ENCODE measurements at regions not wholly inside any gene's neighbourhood (a gene's known extent, or its start where the extent isn't known, plus 50 kb on each side); places are given as distances from the start of the nearest gene placed in this dataset.

DNA sequence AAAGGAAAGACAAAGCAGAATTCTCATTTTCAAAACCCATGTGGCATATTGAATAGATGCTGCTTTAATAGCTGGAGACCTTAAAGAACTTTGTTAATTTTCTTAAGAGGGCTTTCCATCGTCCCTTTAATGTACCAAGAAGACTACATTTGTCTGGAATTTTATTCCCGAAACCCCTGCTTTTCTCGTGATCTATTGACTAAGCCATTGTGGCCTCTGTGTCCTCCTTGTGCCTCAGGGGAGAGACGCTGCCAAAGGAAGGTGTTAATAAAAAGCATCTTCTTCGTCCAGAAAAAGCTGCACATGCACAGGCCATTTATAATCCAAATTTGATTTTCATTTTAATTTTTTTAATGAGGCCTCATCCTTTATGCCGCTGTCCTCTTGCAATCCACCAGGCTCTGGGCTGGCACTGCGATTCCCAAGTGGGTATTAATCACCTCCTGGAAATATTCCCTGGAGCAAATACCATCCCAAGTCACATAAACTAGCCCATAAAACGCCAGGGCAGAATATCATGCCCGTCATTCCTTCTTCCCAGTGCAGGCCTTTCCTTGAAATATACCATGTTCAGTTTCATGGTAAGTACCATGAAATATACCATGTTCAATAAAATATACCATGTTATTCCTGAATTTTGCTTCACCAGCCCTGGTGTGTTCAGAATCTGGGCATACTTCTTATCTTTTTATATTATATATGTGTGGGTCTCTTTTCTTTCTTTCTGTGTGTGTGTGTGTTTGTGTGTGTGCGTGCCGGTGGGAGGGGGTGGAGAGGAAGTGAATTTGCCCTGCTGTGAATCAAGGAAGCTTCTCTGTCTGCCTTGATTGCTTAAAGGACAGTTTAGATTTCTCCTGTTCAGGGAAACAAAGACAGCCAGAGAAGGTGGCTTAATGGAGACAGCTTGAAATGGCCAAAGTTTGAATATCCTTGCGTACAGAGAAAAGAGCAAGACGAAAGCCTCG is 147.6 kb downstream of the PHETA1 start:
- no peak for DNase-seq

GRCh38 chr12:111220363-111220762 is 148.5 kb downstream of the PHETA1 start:
- DNase-seq, result no peak

DNA sequence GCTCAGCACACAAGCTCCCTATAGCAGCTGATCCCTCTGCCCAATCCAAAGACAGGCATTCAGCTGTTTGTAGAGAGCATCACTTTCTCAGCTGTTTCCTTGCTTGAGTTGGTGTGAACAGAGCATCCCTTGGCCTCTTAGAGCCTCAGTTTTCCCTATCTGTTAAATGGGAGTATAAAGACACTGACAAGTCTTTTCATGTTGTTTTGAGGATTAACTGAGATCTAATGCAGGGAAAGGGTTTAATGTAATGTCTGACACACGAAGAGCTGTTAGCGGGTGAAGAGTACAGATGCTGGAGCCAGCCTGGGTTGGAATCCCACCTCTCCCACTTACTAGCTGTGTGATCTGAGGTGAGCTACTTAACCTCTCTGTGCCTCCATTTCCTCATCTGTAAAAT is 149.5 kb downstream of the PHETA1 start:
- no peak for DNase-seq

DNA sequence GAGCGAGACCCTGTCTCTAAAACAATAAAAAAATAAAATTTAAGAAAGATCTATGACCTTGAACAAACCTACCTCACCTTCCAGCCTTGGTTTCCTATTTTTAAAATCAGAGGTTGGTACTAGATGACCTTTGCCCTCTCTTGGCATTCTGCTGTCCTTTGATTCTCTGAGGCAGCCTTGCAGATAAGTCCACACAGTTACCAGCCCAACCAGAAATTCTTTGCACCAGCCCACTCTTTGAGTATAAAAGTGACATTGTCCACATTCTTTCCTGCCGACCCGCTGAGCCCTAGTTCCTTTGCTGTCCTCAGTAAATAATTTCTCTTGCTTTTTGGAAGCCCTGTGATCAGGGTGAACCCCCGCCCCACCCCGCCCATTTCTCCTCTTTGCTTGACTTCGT is 150.4 kb downstream of the PHETA1 start:
- no peak for DNase-seq

DNA sequence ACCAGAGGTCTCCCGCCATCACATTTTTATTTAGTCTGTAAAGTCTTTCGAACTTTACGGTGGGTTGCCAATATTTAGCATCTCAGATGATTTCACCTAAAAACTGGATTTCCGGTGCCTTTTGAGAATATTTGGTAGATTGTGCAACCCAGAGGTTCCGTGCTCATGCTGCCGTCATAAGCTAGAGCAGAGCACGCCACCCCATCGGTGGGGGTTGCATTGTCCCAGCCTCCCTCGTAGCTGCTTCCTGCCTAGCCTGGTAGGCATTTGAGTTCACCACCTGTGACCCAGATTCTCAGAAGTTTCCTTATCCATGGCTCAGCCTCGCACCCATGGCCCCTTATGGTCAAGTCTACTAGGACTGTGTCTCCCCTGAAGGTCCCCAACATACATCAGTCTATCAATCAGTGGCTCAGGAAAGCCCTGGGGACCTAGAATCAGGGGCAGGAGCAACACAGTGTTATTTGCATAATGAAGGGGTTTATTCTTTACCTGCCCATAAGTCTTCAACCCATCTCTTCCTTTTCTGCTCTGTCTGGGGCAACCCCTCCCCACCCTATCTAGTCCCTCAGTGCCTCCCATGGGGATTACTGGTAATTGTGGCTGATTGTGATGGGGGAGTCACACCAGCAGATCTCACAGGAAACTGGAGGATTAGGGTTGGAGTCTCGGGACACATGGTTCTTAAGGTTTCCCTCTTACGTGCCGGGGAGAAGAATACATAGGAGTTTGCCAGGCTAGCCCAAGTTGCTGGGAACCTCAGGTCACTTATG is 152.3 kb downstream of the PHETA1 start:
- no peak for DNase-seq

DNA sequence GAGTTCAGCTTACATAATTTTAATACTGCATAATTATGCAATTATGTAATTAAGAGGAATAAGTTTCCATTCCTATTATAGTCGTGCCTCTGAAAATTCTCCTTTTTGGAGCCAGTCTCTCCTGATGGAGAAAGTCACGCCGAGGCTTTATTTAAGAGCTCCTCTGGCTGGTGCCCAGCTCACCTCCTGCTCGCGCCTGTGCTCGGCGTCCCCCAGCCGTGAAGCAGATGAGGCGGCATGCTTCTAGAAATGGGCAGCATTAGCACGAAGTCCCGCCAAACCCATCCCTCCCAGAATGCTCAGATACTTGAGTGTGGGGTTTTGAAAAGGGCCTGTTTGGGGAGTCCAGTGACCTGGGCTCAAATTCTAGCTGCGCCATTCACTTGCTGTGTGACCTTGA is 153.0 kb downstream of the PHETA1 start:
- DNase-seq, result no peak

- DNase-seq, result no peak
Measured at GRCh38 chr12:111214401-111214800, 154.5 kb downstream of the PHETA1 start.

DNA sequence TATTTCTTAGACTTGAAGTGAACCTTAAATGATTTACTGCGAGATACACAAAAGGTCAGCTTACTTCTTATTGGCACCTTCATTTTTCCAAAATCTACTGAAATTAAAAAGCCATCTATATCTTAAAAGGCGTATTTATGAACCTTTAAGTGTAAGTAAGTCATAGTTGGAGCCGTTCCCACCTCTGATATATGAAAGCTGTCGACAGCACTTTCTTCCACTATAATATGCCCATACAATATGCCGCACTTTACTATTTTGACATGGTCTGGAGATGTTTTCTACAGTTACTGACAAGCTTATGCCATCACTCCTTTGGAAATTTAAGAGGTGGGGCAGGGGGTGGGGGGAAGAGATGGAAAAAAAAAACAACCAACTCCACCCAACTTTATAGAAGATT is 155.3 kb downstream of the PHETA1 start:
- DNase-seq, result no peak

GRCh38 chr12:111212814-111213456 is 156.0 kb downstream of the PHETA1 start:
- no peak for DNase-seq

DNA sequence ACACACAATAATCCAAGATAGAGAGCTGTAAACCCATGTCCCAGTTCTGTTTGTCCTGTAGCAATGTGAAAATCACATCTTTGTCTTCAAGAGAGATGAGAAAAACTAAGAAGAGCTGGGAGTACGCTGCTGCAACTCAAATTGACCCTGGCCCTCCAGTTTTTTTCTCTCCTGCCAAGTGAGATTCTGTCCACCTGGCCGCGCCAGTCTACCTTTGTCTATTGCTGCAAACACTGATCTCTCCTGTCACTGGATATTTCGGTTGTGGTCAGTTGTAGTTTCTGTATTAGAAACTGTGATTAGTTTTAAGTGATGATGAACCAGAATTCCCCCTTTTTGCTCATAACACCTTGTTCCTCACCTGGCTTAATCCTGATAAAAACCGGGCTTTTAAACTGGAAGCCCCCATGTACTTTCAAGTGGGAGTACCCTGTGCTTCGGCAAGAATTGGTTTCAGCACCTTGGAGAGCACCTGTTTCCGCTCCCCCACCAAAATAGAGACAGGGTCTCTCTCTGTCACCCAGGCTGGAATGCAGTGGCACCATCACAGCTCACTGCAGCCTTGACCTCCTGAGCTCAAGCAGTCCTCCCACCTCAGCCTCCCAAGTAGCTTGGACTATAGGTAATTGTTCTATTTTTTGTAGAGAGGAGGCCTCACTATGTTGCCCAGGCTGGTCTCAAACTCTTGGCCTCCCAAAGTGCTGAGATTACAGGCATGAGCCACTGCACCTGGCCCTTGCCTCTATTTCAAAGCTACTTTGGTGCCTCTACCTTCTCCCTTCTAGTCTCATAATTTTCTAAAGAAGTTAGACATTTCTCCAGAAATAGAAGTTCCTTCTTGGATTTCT is 156.8 kb downstream of the PHETA1 start:
- DNase-seq, result no peak

DNA sequence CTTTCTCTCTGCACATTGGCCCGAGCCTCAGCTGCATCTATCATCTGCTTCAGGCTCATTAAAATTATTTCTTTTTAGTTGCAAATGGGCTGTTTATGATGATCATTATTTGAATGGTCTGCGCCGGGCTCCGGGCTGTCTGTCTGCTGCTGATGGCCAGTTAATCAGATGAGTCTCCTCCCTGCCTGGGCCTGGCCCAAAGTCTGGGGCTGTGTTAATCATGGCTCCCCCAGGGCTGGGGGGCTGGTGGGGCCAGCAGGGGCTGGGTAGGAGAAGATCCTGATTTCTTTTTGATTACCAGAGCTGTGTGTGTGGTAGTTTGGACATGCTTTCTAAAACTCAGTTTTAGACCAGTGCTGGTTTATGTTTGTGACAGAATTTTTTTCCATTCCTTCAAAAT is 159.1 kb downstream of the PHETA1 start:
- no peak for DNase-seq

- DNase-seq, result no peak
Measured at GRCh38 chr12:111207761-111208160, 161.1 kb downstream of the PHETA1 start.

DNA sequence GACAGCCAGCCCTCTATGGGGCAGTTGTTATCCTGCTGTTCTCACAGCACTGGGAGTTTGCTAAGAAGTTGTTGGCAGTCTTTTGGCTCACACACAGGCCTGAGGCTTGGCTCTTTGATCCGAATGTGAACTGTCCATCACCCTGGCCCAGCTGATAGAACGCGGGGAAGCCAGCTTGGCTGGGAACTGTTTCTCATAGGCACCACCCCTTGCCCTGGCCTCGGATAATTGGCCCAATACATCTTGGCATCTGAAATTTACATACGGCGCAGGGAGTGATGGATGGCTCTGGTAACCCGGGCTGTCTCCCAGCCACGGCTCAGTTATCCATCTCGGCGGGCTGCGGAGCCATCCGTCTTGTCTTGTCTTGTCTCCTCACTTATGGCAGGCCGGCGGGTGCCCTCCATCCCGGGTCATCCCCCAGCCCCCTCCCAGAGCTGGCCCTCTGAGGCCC is 164.1 kb downstream of the PHETA1 start:
- DNase-seq, result no peak

DNA sequence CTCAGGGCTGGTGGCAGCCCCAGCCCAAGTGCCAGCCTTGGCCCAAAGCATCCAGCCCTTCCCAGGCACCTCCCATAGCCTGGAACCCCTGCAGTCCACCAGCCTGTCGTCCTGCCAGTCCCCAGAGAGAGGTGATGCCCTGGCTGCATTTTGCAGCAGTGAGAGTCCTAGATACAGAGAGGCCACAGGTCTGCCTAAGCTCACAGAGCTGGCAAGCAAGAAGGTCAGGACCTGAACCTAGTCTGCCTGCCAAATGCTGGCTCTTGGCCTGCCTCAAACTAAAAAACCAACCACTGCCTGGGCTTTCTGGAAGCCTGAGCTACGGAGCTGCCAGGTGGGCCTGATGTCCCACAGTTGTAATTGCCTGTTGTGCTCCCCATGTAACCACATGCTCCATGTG is 164.9 kb downstream of the PHETA1 start:
- no peak for DNase-seq

DNA sequence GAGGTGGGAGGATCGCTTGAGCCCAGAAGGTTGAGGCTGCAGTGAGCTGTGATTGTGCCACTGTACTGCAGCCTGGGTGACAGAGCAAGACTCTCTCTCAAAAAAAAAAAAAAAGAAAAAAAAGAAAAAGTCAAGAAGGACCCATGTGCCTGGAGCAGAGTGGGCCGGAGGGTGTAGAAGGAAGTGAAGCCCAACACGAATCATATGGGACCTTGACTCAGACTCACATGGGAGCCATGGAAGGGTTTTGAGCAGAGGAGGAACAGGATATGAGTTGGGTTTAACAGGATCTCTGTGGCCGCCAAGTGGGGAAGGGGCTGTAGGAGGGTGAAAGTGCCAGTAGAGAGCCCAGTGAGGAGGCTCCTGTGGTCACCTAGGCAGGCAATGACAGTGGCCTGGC is 165.4 kb downstream of the PHETA1 start:
- DNase-seq, result no peak

GRCh38 chr12:111202237-111202915 is 166.5 kb downstream of the PHETA1 start:
- DNase-seq, result no peak

DNA sequence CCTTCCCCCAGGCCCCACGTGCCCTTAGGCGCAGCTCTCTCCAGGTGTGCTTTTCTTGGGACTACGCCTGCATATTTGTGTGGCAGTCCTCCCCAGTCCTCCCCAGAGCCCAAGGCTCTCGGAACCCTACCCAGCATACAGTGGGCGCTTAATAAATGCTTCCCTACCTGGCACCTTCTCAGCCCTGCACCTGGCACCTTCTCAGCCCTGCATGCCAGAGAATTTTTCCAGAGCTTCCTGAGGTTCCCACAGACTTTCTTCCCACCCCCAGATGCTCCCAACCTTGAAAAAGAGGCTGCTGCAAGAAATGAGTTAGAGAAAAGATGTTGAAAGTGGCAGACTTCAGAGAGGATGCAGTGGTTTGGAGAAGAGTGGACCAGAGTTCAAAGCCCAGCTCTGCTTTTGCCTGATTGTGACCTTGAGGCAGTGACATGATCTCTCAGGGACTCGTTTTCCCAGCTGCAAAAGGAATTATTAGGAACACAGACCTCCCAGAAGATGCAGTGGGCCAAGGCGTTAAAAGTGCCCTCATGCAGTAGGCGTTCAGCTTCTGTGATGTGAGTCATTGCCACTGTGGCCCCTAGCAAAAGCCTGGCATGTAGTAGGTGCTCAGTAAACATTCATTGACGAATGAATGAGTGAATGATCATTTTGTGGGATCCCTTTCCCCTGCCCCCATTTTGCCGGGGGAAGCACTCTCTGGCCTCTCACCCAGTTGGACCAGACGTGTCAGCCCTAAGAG is 167.2 kb downstream of the PHETA1 start:
- DNase-seq, result no peak

DNA sequence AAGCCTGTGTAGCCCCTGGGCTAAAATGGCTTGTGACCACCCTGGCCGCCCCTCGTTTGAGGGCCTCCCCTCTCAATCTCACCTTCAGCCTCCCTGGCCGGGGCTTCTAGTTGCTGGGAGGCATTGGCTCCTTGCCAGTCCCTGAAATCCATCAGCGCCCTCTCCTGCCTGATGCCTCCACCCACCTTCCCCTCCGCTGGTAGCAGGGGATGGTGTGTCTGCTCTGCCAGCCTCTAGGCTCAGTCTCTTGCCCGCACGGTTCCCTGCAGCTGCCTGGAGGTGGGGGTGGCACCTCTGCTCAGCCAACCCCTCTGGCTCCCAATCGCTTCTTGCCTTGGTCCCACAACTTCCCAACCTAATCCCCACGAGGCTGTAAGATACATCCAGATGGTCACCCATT is 167.9 kb downstream of the PHETA1 start:
- no peak for DNase-seq

- no peak for DNase-seq
Measured at GRCh38 chr12:111197376-111197944, 171.4 kb downstream of the PHETA1 start.

- DNase-seq, result no peak
Measured at GRCh38 chr12:111196532-111196931, 172.4 kb downstream of the PHETA1 start.

- no peak for DNase-seq
Measured at GRCh38 chr12:111195316-111195715, 173.6 kb downstream of the PHETA1 start.
